ENCODE measurements at regions not wholly inside any gene's neighbourhood (a gene's known extent, or its start where the extent isn't known, plus 50 kb on each side); places are given as distances from the start of the nearest gene placed in this dataset.

DNA sequence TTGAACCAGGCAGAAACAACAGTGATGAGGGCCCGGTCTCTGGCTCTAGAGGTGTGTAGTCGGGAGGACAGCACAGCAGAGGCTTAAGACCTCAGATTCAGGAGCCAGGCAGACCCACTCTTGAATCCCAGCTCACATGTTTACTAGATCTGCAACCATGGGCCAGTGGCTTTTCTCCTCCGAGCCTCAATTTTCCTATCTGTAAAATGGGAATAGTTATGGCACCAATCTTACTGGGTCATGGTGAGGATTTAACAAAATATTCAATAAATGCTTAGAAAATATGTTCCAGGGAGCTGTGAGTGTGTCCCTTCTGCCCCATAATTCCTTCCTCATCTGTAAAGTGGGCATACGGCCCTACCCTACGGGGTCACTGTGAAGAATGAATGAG lies 506.9 kb downstream of the SHQ1 start:
- in situ Hi-C loops (cut with MboI; ENCODE audit: low sequenced_read_pairs) (no loop called here), dilution Hi-C loops (cut with HindIII; ENCODE audit: low sequenced_read_pairs, unreplicated experiment) (no loop called here), intact Hi-C loops (cut with micrococcal nuclease) (no loop called here)
- no peaks in the 10 kb centered on the region for H3K79me1 ChIP-seq (ENCODE audit: low read depth in 1 of 2, low read length in 2 of 2)
- ChIA-PET CTCF (no interaction called here), POLR2A (ENCODE audit: unreplicated experiment) (no interaction called here)
- H3K4me3 ChIP-seq (ENCODE audit: insufficient read depth, low read depth, low read length), result no peak overlapping the region
- H3K4ac ChIP-seq (ENCODE audit: low read depth, low read length), result no peak overlapping the region; the same call in 1 of the 2 replicates
- H4K5ac ChIP-seq (ENCODE audit: low read depth, low read length), result no peak overlapping the region
- DNase-seq (no peak), ATAC-seq (ENCODE audit: low read depth) (no peak)
- no peak overlapping the region for H3K18ac ChIP-seq (ENCODE audit: low read depth, low read length)
- no peak overlapping the region for H4K8ac ChIP-seq (ENCODE audit: low read depth in 2 of 2, low read length in 2 of 2)
- H3K36me3 ChIP-seq (ENCODE audit: control insufficient read depth, insufficient read depth, low read length), result no peaks in the 10 kb centered on the region
- H2BK20ac ChIP-seq (ENCODE audit: low read depth, low read length), result no peak overlapping the region
- no CpG with 5 or more reads among the region's 5 CpGs for WGBS, 2 experiments (ENCODE audit: extremely low coverage in 2 of 2, insufficient read length in 1 of 2)
- H2AK9ac ChIP-seq (replicated peaks; ENCODE audit: low read depth, low read length, poor library complexity), result no peak overlapping the region
- H3K23ac ChIP-seq (ENCODE audit: low read depth, low read length), result no peak overlapping the region
- no peak overlapping the region for H4K91ac ChIP-seq (ENCODE audit: insufficient read depth, low read depth, low read length)
- no peak overlapping the region for H3K27ac ChIP-seq (ENCODE audit: insufficient read depth, low read length)
- no peak overlapping the region for H3K9ac ChIP-seq (ENCODE audit: low read depth, low read length)
- TF ChIP-seq RAD21 (IDR thresholded peaks at IDR 0.05; ENCODE audit: low read length) (no peak), BHLHE40 (IDR thresholded peaks at IDR 0.05; ENCODE audit: low read depth, low read length) (no peak), CHD1 (IDR thresholded peaks at IDR 0.05; ENCODE audit: low read depth, low read length) (no peak)
- no peak overlapping the region for H2AFZ ChIP-seq (replicated peaks; ENCODE audit: low read length, poor library complexity)
- H2BK5ac ChIP-seq (ENCODE audit: low read depth, low read length, poor library complexity, severe bottlenecking), result no peak overlapping the region
- no peak overlapping the region for H2BK120ac ChIP-seq (ENCODE audit: low read depth, low read length)
- peaks cover 25% of the 10 kb centered on the region for H3K9me1 ChIP-seq (ENCODE audit: insufficient read depth, low read length)
- H3K27me3 ChIP-seq (ENCODE audit: control insufficient read depth, insufficient read depth, low read length), result no peaks in the 10 kb centered on the region
- BruUV-seq (replicated peaks), result no TSS peak
- H2AK5ac ChIP-seq (ENCODE audit: low read depth, low read length), result 0 out of 2 replicates have a peak overlapping the region, but pooled peaks have one; percentile 35
- H3K4me2 ChIP-seq (ENCODE audit: low read depth, low read length), result no peak overlapping the region
- H2BK15ac ChIP-seq (ENCODE audit: low read depth, low read length), result no peak overlapping the region
- H3K14ac ChIP-seq (replicated peaks; ENCODE audit: low read depth, low read length), result no peak overlapping the region
- no peaks in the 10 kb centered on the region for H3K9me3 ChIP-seq (ENCODE audit: control insufficient read depth, insufficient read depth, low read length)
- H4K20me1 ChIP-seq (ENCODE audit: insufficient read depth, low read length), result no peaks in the 10 kb centered on the region
- H3K4me1 ChIP-seq (ENCODE audit: control insufficient read depth, insufficient read depth, low read length), result peaks cover 15% of the 10 kb centered on the region
- H3K56ac ChIP-seq (ENCODE audit: extremely low read depth, insufficient read depth, low read length), result no peak overlapping the region

Data from IMR-90 (cell line).